GM19240 (cell line): ENCODE measurements at regions not wholly inside any gene's neighbourhood (a gene's known extent, or its start where the extent isn't known, plus 50 kb on each side); places are given as distances from the start of the nearest gene placed in this dataset.

Experiments
- DNase-seq: peaks from one replicate; pipeline ENCODE4 v3.0.0; 2011; ENCODE audit warnings: low spot score; ENCODE audit not compliant: insufficient read length

GRCh38 chr1:34597877-34598514, 156.9 kb upstream of the GJB5 start:
- DNase-seq: peak; percentile 60

DNA sequence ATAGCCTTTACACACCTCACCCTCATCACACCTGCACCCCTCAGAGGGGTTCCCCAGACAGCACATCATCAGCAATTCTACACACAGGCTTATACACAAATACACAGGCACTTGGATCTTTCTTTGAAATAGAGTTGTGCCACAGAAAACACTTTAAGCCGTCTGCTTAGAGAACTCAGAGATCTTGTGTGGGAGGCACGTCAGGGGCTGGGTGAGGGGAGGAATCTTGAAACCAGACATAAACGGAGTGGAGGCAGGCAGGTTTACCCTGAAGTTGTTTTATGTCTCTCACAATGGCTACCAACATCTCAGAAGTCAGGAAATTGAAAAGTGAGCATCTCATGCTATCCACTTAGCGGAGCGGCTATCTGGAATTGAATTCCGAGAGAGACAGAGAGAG, 151.9 kb upstream of the GJB5 start:
- DNase-seq: no peak

DNA sequence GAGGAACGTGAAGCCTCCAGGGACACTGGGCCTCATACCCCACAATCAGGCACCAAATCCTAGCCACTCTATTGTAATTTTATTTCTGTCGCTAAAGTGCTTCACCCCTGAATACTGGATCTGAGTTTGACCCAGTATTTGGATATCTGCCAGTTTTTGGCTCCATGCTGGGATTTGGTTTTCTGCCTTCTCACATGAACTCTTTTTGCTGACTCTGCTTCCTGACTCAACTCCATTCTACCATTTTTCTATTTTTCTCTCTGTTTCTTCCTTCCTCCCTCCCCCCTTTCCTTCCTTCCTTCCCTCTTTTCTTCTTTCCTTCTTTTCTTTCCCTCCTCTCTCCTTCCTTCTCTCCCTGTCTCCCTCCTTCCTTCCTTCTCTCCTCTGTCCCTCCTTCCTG, 151.3 kb upstream of the GJB5 start:
- DNase-seq: no peak

DNA sequence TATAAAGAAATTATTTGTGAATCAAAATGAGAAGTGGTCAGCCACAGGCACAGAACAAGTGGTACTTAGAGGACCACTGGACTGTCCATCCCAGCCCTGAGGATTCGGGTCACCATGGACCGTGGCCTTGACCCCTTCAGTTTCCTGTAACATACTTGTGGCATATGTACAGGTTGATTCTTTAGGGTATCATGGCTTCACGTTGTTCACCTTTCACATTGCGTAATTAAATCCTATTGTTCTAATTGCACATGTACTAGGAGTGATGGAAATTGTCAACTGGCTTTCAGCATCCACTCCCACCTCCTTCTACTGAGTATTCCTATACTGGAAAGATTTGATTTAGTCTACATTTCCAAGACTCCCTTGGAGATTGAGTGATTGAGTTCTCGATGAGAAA, 148.3 kb upstream of the GJB5 start:
- DNase-seq: no peak

DNA sequence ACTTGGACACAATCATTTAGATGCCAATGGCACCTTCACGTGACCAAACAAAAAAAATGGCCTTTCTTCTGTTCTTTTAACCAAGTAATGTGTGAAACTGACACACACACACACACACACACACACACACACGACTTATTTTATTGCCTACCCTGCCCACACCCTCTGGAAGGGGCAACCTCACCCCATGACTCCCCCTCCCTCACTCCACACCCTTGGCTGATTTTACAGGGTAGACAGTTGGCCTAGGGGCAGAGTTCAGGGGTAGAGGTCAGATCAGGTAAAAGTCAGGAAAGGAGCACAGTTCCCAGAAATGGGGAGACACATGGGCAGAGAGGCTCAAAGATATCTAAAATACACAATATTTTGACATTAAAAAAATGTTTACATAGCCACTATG, 144.8 kb upstream of the GJB5 start:
- no peak for DNase-seq

DNA sequence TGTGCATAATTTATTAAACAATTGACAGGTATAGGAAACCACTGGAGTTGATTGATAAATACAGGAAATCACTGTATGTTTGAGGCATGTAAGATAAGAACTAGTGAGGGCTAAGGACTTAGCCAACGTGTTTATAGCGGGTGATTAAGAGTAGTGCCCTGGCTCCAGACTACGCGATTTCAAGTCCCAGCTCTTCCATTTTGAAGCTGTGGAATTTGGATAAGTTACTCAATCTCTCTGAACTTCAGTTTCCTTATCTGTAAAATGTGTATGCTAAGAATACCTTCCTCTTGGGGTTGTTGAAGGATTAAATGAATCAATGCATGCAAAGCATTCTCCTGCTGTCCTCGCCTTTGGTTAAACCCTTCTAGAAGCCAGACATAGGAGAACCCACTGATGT, 143.3 kb upstream of the GJB5 start:
- DNase-seq: no peak

DNA sequence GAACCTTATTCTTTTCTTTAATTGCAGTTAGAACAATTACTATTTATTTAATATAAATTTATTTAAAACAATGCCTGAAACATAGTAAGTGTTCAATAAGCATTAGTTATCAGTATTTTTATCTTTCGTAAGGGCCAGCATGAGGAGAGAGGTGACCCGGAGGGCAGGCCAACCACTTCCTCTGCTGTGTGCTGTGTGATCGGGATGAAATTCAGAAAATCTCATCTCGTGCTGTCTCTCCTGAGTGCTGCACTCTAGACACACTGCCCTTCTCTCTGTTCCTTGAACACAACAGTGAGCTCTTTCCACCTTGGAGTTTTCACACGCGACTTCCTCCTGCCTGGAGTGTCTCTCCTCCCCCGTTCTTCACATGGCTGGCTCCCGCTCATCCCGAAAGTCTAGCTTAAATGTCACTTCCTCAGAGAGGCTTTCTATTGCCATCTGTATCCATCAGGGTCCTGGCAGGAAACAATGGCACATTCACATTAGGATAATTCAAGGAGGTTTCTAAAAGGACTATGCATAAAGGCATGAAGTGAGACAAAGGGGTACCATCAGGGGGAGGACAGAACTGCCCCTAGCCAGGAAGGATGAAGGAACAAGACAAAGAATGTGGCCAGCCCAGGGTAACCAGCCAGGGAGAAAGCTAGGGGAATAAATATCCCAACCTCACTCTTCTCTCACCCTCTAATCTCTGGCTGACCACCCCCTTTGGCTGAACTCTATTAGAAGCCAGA, 142.6 kb upstream of the GJB5 start:
- DNase-seq: no peak

GRCh38 chr1:34617321-34618118, 137.3 kb upstream of the GJB5 start:
- DNase-seq: no peak

DNA sequence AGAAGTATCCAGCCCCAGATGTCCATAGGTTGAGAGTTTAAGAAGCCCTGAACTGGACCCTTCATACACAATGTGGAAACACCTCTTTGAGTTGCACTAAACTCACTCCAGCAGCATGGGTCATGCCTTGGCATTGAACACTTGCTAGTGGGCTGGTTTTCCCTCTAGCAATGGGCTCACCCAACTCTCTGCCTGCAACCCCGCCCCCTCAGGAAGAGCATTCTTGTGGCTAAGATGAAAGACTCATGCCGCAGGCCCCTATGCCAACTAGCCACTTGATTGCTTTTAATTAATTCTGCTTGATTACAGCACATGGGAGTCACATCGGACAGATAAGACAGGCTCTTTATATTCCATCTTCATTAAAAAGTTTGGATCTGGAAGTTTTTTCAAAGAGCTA, 136.5 kb upstream of the GJB5 start:
- DNase-seq: no peak

GRCh38 chr1:34619256-34619655, 135.6 kb upstream of the GJB5 start:
- no peak for DNase-seq

DNA sequence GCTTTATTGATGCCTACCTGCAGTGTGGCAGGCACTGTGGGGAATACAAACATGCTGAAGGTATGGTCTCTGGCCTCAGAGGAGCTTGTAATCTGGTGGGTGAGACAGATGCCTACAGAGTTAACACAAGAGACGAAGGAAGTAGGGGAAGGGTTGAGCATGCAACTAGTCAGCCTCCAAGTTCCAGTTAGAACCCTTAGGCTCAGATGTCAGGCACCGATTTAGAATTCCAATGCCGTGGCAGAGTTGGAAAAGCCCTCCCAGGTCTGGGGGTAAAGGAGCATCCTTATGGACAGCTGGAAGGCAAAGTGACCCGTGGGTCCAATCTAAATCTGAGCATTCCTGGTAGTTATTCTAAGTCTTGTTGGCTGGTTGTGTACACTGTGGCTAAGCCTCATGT, 132.9 kb upstream of the GJB5 start:
- no peak for DNase-seq

- DNase-seq: no peak
Measured at GRCh38 chr1:34625521-34626015, 129.3 kb upstream of the GJB5 start.

GRCh38 chr1:34627465-34628240, 127.2 kb upstream of the GJB5 start:
- DNase-seq: no peak

DNA sequence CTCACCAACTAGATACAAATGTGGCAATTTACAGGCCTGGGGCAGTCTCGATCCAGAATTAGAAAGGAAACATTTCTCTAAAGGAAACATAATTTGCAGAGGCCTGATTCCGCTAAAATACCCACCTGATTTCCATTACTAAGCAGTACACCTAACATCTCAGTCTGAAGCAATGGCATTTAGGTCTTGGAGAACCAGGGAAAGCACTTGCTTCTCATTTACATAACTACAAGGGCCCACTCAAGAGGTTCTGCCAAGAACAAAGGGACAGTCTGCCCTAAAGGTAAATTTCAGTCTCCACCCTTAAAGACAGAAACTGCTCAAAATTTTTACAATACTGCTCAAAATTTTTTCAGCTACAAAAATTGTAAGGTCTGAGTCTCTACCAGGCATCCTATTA, 123.7 kb upstream of the GJB5 start:
- no peak for DNase-seq

DNA sequence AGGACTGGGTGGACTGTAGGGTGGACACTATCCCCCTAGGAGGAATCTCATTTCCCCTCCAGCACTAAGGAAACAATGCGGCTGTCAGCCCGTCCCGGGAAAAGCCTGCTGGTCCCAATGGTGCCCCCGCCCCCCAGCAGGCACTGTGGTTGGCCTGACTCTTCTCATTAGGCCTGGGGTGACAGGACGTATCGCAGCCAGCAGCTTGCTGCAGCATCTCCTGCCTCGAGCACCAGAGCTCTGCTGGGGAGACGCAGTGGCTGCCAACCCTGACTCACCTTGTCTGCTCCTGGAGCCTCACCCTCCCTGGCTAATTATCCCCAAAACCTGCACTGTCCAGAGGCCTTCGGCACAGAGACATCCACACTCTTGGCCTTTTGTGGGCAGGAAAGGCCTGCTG, 115.1 kb upstream of the GJB5 start:
- no peak for DNase-seq

- no peak for DNase-seq
Measured at GRCh38 chr1:34640654-34641401, 114.0 kb upstream of the GJB5 start.

DNA sequence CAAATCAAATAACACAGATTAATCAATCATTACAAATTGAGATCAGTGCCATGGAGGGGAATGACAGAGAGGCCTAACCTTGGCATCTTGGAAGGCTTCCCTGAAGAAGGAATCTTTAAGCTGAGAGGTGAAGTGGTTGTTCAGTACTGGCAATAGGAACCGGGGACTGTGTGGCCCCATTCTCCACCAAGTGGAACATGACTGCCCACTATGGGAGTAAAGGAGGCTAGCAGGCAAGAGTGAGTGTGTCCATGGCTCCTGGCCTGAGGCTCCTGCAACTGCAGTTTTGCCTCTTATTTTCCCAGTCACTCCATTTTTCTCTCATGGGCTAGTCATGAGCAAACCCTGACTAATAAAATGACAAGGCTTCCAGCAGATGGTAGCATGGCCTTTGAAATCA, 112.2 kb upstream of the GJB5 start:
- no peak for DNase-seq

DNA sequence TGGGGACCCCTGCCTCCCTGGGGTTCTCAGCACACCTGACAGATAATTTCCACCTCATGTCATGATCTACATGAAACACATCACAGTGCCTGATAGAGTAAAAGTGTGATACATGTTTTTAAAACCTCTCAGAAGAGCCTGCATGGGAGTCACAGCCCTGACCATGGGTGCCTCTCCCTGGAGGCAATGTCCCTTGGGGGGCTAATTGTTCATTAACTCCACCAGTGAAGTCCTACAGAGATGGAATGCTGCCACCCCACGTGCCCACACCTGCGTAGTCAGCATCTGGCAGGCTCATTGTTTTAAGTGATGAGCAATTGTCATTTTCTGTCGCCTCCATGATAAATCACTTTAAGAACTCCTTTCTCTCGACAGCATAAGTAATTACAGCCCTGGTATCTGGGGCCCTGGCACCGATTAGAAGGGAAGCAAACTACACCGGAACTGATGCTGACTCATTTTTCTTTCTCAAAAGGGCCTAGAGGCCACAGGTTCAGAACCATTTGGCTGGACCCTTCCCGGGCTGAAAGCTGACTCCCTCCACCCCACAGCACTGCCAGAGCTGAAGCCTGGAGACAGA, 109.6 kb upstream of the GJB5 start:
- no peak for DNase-seq

DNA sequence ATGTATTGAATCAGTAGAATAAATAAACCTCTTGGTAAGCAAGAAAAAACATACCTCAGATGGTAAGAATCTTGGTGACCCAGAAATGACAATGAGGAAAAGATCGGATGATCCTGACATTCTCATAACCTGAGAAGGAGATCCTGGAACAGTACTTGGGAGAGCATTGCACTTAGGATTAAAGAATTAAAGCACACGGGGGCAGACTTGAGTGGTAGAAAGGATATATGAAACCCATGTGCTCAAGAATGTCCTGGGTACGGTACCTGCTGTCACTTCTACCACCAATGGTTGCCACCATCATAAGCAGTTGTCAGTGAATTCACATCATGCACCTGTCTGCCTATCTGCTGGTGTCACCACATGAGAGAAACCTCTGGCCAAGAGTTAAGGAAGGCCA, 108.9 kb upstream of the GJB5 start:
- no peak for DNase-seq

DNA sequence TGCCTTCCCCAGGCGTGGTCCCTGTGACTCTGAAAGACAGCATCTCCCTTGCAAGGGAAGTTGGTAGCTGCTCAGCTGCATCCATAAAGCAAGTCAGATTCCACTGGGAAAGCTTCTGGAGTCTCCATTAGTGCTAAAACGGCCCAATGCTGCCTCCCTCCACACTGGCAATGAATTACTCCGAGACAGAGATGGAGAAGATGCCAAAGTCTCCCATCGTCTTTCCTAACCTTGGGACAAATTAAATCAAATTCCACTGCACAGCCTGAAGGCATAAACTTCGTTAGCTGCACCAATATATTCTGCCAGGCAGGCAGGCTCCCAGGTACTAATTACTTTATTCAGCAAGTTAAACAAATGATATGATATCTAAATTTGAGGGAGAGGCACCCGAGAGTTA, 106.3 kb upstream of the GJB5 start:
- DNase-seq: no peak

- DNase-seq: no peak
Measured at GRCh38 chr1:34650090-34650489, 104.8 kb upstream of the GJB5 start.
